IMR-90 (cell line): ENCODE measurements at regions not wholly inside any gene's neighbourhood (a gene's known extent, or its start where the extent isn't known, plus 50 kb on each side); places are given as distances from the start of the nearest gene placed in this dataset.

Experiments used
- ATAC-seq: fragments of 200-7000 bp; cut with Tn5 transposase; 2 replicates; pipeline ENCODE4 v1.9.1; 2020; ENCODE audit warnings: low read depth, mild to moderate bottlenecking, moderate library complexity
- BruUV-seq: library from RNA; stranded (reverse); fragments of 400-500 nt; replicated peaks from 2 replicates; lab custom pipeline; 2021; lab: Mats Ljungman, UMichigan
- CTCF ChIA-PET: fragments of 300-600 bp; formaldehyde crosslinking; extraction: SDS; loops from one replicate; lab custom pipeline; 2021; ENCODE audit warnings: antibody characterized with exemption; lab: Yijun Ruan, JAX
- POLR2A ChIA-PET: fragments of 300-600 bp; sonication (Branson Sonifier 250); formaldehyde crosslinking; loops from one replicate; lab custom pipeline; 2022; ENCODE audit warnings: antibody characterized with exemption; ENCODE audit not compliant: unreplicated experiment; lab: Charles Lee
- DNase-seq: peaks from one replicate; pipeline ENCODE4 v3.0.0; 2013
- H2AFZ ChIP-seq: replicated peaks from 2 replicates; pipeline ENCODE3; 2013; ENCODE audit warnings: low read length, mild to moderate bottlenecking; ENCODE audit not compliant: poor library complexity
- H2AK5ac ChIP-seq: 2 replicates; pipeline ENCODE4 v1.6.1; 2013; ENCODE audit warnings: low read depth, low read length, inconsistent platforms
- H2AK9ac ChIP-seq: replicated peaks from 2 replicates; pipeline ENCODE3; 2013; ENCODE audit warnings: mild to moderate bottlenecking, low read depth, low read length, moderate library complexity; ENCODE audit not compliant: poor library complexity
- H2BK120ac ChIP-seq: 2 replicates; pipeline ENCODE4 v1.6.1; 2013; ENCODE audit warnings: low read depth, low read length, inconsistent platforms
- H2BK15ac ChIP-seq: 3 replicates; pipeline ENCODE4 v1.6.1; 2013; ENCODE audit warnings: low read depth, low read length, inconsistent platforms
- H2BK20ac ChIP-seq: 2 replicates; pipeline ENCODE4 v1.6.1; 2013; ENCODE audit warnings: low read depth, mild to moderate bottlenecking, inconsistent platforms, low read length, moderate library complexity
- H2BK5ac ChIP-seq: 2 replicates; pipeline ENCODE4 v1.6.1; 2013; ENCODE audit warnings: mild to moderate bottlenecking, low read depth, low read length, inconsistent platforms; ENCODE audit not compliant: poor library complexity, severe bottlenecking
- H3K14ac ChIP-seq: replicated peaks from 2 replicates; pipeline ENCODE4 v1.6.1; 2013; ENCODE audit warnings: low read depth, low read length, inconsistent platforms
- H3K18ac ChIP-seq: 2 replicates; pipeline ENCODE4 v1.6.1; 2013; ENCODE audit warnings: low read depth, low read length, control low read depth
- H3K23ac ChIP-seq: 2 replicates; pipeline ENCODE4 v1.6.1; 2013; ENCODE audit warnings: low read depth, low read length, inconsistent platforms
- H3K27ac ChIP-seq: 2 replicates; pipeline ENCODE4 v1.5.1; 2013; ENCODE audit warnings: mild to moderate bottlenecking, control low read depth, low read length; ENCODE audit not compliant: insufficient read depth
- H3K27me3 ChIP-seq: 2 replicates; pipeline ENCODE4 v1.6.1; 2013; ENCODE audit warnings: low read length; ENCODE audit not compliant: control insufficient read depth, insufficient read depth
- H3K36me3 ChIP-seq: 2 replicates; pipeline ENCODE4 v1.6.1; 2013; ENCODE audit warnings: low read length, mixed read lengths; ENCODE audit not compliant: control insufficient read depth, insufficient read depth
- H3K4ac ChIP-seq: 2 replicates; pipeline ENCODE4 v1.6.1; 2013; ENCODE audit warnings: low read depth, low read length, inconsistent platforms
- H3K4me1 ChIP-seq: 2 replicates; pipeline ENCODE4 v1.6.1; 2013; ENCODE audit warnings: low read length, mixed read lengths; ENCODE audit not compliant: control insufficient read depth, insufficient read depth
- H3K4me2 ChIP-seq: 2 replicates; pipeline ENCODE4 v1.6.1; 2013; ENCODE audit warnings: low read depth, mild to moderate bottlenecking, control low read depth, low read length, moderate library complexity
- H3K4me3 ChIP-seq: 2 replicates; pipeline ENCODE4 v1.5.1; 2013; ENCODE audit warnings: low read depth, mild to moderate bottlenecking, control low read depth, low read length, moderate library complexity; ENCODE audit not compliant: insufficient read depth
- H3K56ac ChIP-seq: 2 replicates; pipeline ENCODE4 v1.6.1; 2013; ENCODE audit warnings: low read length, inconsistent platforms; ENCODE audit not compliant: insufficient read depth; ENCODE audit errors: extremely low read depth
- H3K79me1 ChIP-seq, 2 experiments: 2 replicates each; pipeline ENCODE4 v1.6.1; 2013; ENCODE audit warnings: low read length in 2 of 2, inconsistent platforms in 1 of 2, low read depth in 1 of 2
- H3K9ac ChIP-seq: 2 replicates; pipeline ENCODE4 v1.6.1; 2013; ENCODE audit warnings: low read depth, low read length, control low read depth
- H3K9me1 ChIP-seq: 2 replicates; pipeline ENCODE4 v1.6.1; 2013; ENCODE audit warnings: low read length, inconsistent platforms; ENCODE audit not compliant: insufficient read depth
- H3K9me3 ChIP-seq: 2 replicates; pipeline ENCODE4 v1.6.1; 2013; ENCODE audit warnings: low read length; ENCODE audit not compliant: control insufficient read depth, insufficient read depth
- H4K20me1 ChIP-seq: 2 replicates; pipeline ENCODE4 v1.6.1; 2013; ENCODE audit warnings: low read length, inconsistent platforms; ENCODE audit not compliant: insufficient read depth
- H4K5ac ChIP-seq: 2 replicates; pipeline ENCODE4 v1.6.1; 2013; ENCODE audit warnings: mild to moderate bottlenecking, low read depth, low read length, control low read depth
- H4K8ac ChIP-seq, 2 experiments: 2 replicates each; pipeline ENCODE4 v1.6.1; 2013; ENCODE audit warnings: low read depth in 2 of 2, low read length in 2 of 2, control low read depth in 1 of 2, inconsistent platforms in 1 of 2
- H4K91ac ChIP-seq: 2 replicates; pipeline ENCODE4 v1.6.1; 2013; ENCODE audit warnings: low read depth, low read length, inconsistent platforms; ENCODE audit not compliant: insufficient read depth
- BHLHE40 ChIP-seq: fragments of 150-350 bp; IDR thresholded peaks from 2 replicates; pipeline ENCODE4 v1.6.1; 2016; ENCODE audit warnings: mild to moderate bottlenecking, low read depth, low read length
- CEBPB ChIP-seq: IDR thresholded peaks from 2 replicates; pipeline ENCODE4 v1.6.1; 2012; ENCODE audit warnings: low read depth, low read length, improper control_type of control experiment
- CHD1 ChIP-seq: IDR thresholded peaks from 2 replicates; pipeline ENCODE4 v1.6.1; 2012; ENCODE audit warnings: low read depth, low read length, improper control_type of control experiment
- CTCF ChIP-seq: conservative IDR thresholded peaks from 2 replicates; pipeline ENCODE4 v1.5.1; 2012; ENCODE audit warnings: mild to moderate bottlenecking, low read depth, low read length, improper control_type of control experiment
- FOS ChIP-seq: fragments of 150-350 bp; IDR thresholded peaks from 2 replicates; pipeline ENCODE4 v1.6.1; 2016; ENCODE audit warnings: low read depth, low read length
- MAFK ChIP-seq: IDR thresholded peaks from 2 replicates; pipeline ENCODE4 v1.6.1; 2012; ENCODE audit warnings: low read depth, low read length, improper control_type of control experiment
- MAZ ChIP-seq: IDR thresholded peaks from 2 replicates; pipeline ENCODE4 v1.6.1; 2012; ENCODE audit warnings: low read depth, mild to moderate bottlenecking, low read length, improper control_type of control experiment, moderate library complexity, borderline replicate concordance
- MXI1 ChIP-seq: IDR thresholded peaks from 2 replicates; pipeline ENCODE4 v1.6.1; 2012; ENCODE audit warnings: low read depth, mild to moderate bottlenecking, low read length, moderate library complexity, borderline replicate concordance
- NFE2L2 ChIP-seq: fragments of 150-350 bp; IDR thresholded peaks from 2 replicates; pipeline ENCODE4 v1.6.1; 2016; ENCODE audit warnings: low read depth, mild to moderate bottlenecking, low read length
- POLR2A ChIP-seq: IDR thresholded peaks from 2 replicates; pipeline ENCODE4 v1.6.1; 2012; ENCODE audit warnings: mild to moderate bottlenecking, low read depth, low read length
- RAD21 ChIP-seq: IDR thresholded peaks from 2 replicates; pipeline ENCODE4 v1.6.1; 2012; ENCODE audit warnings: low read length, improper control_type of control experiment
- RCOR1 ChIP-seq: IDR thresholded peaks from 2 replicates; pipeline ENCODE4 v1.6.1; 2012; ENCODE audit warnings: mild to moderate bottlenecking, low read length, improper control_type of control experiment; ENCODE audit not compliant: insufficient replicate concordance
- RFX5 ChIP-seq: IDR thresholded peaks from 2 replicates; pipeline ENCODE4 v1.8.0; 2012; ENCODE audit warnings: low read depth, mild to moderate bottlenecking, low read length, moderate library complexity
- SMC3 ChIP-seq: fragments of 150-350 bp; IDR thresholded peaks from 2 replicates; pipeline ENCODE4 v1.6.1; 2016; ENCODE audit warnings: low read depth, mild to moderate bottlenecking, antibody characterized with exemption, low read length, moderate library complexity
- WGBS, 2 experiments: methylation state at CpG; one replicate each; pipeline versions ENCODE4 v1.1.5 to v1.1.7; 2013; ENCODE audit warnings: missing lambda C conversion rate in 2 of 2; ENCODE audit not compliant: insufficient read length in 1 of 2; ENCODE audit errors: extremely low coverage in 2 of 2; 5-methylcytosine and 5-hydroxymethylcytosine counted together
- dilution Hi-C: fragments of 300-500 bp; cut with HindIII; formaldehyde crosslinking; loops from one replicate; pipeline ENCODE4 v1.14.3; 2018; ENCODE audit warnings: low sequenced_read_pairs; ENCODE audit not compliant: unreplicated experiment
- in situ Hi-C: fragments of 300-500 bp; cut with MboI; formaldehyde crosslinking; loops from 3 replicates; pipeline ENCODE4 v1.14.3; 2019; ENCODE audit warnings: low sequenced_read_pairs, inconsistent platforms, mixed read lengths
- intact Hi-C: fragments of 100-400 bp; cut with micrococcal nuclease; formaldehyde crosslinking; loops from 2 replicates; pipeline ENCODE4 v1.10.0; 2022
- TF ChIP-seq, protein P1 (sequence below): fragments of 150-350 bp; IDR thresholded peaks from 2 replicates; pipeline ENCODE4 v1.6.1; 2017; ENCODE audit warnings: mild to moderate bottlenecking, antibody characterized with exemption, low read length, low read depth
- TF ChIP-seq, protein P2 (sequence below): fragments of 150-350 bp; IDR thresholded peaks from 2 replicates; pipeline ENCODE4 v1.6.1; 2016; ENCODE audit warnings: low read depth, mild to moderate bottlenecking, low read length, moderate library complexity, borderline replicate concordance

DNA sequence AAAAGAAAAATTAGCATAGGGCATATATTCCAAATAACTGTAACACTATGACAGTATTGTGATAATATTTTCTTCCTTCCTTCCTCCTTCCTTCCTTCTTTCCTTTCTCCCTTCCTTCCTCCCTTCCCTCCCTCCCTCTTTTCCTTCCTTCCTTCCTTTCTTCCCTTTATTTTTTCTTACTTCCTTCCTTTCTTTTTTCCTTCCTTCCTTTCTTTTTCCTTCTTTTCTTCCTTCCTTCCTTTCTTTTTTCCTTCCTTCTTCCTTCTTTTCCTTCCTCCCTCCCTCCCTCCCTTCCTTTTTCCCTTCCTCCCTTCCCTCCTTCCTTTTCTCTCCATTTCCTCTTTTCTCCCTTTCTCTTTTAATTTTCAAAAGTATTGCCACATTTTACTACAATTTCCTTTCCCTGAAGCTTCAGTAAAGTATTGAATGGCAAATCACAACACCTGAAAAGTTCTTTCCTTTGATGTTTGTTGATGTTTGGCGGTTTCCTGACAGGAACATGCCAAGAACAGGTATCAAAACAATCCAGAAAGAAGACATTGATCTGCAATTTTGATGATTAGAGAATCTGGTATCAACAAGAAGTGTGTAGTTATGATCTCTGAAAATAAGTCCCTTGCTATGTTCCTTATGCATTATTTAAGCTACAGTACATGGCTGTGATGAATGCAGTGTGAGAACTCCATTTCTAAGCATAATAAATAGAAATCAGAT is 253.1 kb upstream of the EDIL3 start:
- H2BK120ac ChIP-seq: no peak overlapping the region
- no peak overlapping the region for H4K91ac ChIP-seq
- H3K18ac ChIP-seq: no peak overlapping the region
- ChIA-PET POLR2A (no interaction called here), CTCF (no interaction called here)
- no peaks in the 10 kb centered on the region for H3K36me3 ChIP-seq
- ATAC-seq: no peak
- no peak overlapping the region for H3K4me2 ChIP-seq
- H3K9me3 ChIP-seq: no peaks in the 10 kb centered on the region
- H4K8ac ChIP-seq: no peak overlapping the region
- H3K23ac ChIP-seq: no peak overlapping the region
- H3K14ac ChIP-seq: no peak overlapping the region
- TF ChIP-seq MAZ (no peak), BHLHE40 (no peak), NFE2L2 (no peak), CTCF (no peak), CHD1 (no peak), MAFK (no peak), RFX5 (no peak), MXI1 (no peak), FOS (no peak), CEBPB (no peak), POLR2A (no peak), RCOR1 (no peak), SMC3 (no peak), RAD21 (no peak)
- TF ChIP-seq, protein P1, sequence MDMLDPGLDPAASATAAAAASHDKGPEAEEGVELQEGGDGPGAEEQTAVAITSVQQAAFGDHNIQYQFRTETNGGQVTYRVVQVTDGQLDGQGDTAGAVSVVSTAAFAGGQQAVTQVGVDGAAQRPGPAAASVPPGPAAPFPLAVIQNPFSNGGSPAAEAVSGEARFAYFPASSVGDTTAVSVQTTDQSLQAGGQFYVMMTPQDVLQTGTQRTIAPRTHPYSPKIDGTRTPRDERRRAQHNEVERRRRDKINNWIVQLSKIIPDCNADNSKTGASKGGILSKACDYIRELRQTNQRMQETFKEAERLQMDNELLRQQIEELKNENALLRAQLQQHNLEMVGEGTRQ: no peak
- TF ChIP-seq, protein P2, sequence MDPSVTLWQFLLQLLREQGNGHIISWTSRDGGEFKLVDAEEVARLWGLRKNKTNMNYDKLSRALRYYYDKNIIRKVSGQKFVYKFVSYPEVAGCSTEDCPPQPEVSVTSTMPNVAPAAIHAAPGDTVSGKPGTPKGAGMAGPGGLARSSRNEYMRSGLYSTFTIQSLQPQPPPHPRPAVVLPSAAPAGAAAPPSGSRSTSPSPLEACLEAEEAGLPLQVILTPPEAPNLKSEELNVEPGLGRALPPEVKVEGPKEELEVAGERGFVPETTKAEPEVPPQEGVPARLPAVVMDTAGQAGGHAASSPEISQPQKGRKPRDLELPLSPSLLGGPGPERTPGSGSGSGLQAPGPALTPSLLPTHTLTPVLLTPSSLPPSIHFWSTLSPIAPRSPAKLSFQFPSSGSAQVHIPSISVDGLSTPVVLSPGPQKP: no peak
- no peak overlapping the region for H2AK9ac ChIP-seq
- no peak overlapping the region for H2AK5ac ChIP-seq
- H3K4me1 ChIP-seq: no peaks in the 10 kb centered on the region
- no peak for DNase-seq
- dilution Hi-C loops (no loop called here), in situ Hi-C loops (no loop called here), intact Hi-C loops (no loop called here)
- H3K27ac ChIP-seq: no peak overlapping the region
- 67% methylated on average over 1 of the region's 1 CpG; no CpG with 5 or more reads in 1 of the 2 experiments for WGBS, 2 experiments
- no peak overlapping the region for H3K4me3 ChIP-seq
- H3K9ac ChIP-seq: no peak overlapping the region
- no peak overlapping the region for H3K56ac ChIP-seq
- H2BK5ac ChIP-seq: no peak overlapping the region
- no peaks in the 10 kb centered on the region for H4K20me1 ChIP-seq
- H3K79me1 ChIP-seq: no peaks in the 10 kb centered on the region
- H3K9me1 ChIP-seq: no peaks in the 10 kb centered on the region
- H4K5ac ChIP-seq: no peak overlapping the region
- H3K4ac ChIP-seq: no peak overlapping the region
- no peak overlapping the region for H2AFZ ChIP-seq
- no TSS peak for BruUV-seq
- no peak overlapping the region for H2BK20ac ChIP-seq
- H3K27me3 ChIP-seq: no peaks in the 10 kb centered on the region
- H2BK15ac ChIP-seq: no peak overlapping the region
